Right cardiac atrium (tissue), 5 donors: ENCODE measurements at regions not wholly inside any gene's neighbourhood (a gene's known extent, or its start where the extent isn't known, plus 50 kb on each side); places are given as distances from the start of the nearest gene placed in this dataset.

Experiments
- ATAC-seq, 2 donors: fragments of 200-7000 bp; cut with Tn5 transposase; one replicate each; pipeline versions ENCODE4 v1.8.0 to v1.9.1; 2020; ENCODE audit warnings: moderate library complexity in 2 of 2, mild to moderate bottlenecking in 1 of 2
- DNase-seq, 3 donors: peaks; one replicate each; pipeline ENCODE4 v3.0.0-alpha.2; 2020
- H3K27ac ChIP-seq: one replicate; pipeline ENCODE4 v1.5.1; 2013; ENCODE audit warnings: mild to moderate bottlenecking, low read length, control low read depth, moderate library complexity
- H3K27me3 ChIP-seq: one replicate; pipeline ENCODE4 v1.6.1; 2013; ENCODE audit not compliant: control insufficient read depth, insufficient read depth
- H3K4me1 ChIP-seq: one replicate; pipeline ENCODE4 v1.6.1; 2013; ENCODE audit warnings: low read length; ENCODE audit not compliant: control insufficient read depth, insufficient read depth
- H3K4me3 ChIP-seq: one replicate; pipeline ENCODE4 v1.5.1; 2013; ENCODE audit warnings: low read length, control low read depth
- H3K9me3 ChIP-seq: one replicate; pipeline ENCODE4 v1.6.1; 2013; ENCODE audit warnings: low read length; ENCODE audit not compliant: control insufficient read depth
- WGBS: extraction: QIAGEN DNeasy Blood & Tissue Kit; methylation state at CpG from one replicate; pipeline ENCODE4 v1.1.7; 2013; 5-methylcytosine and 5-hydroxymethylcytosine counted together
- intact Hi-C, 4 donors: fragments of 100-400 bp; cut with DNase I; formaldehyde crosslinking; loops; one replicate each; pipeline versions ENCODE4 v1.11.0 to v1.14.0; 2022 to 2023
- donor health status: healthy with polysubstance abuse.
- donor health status: DM: no; HTN: yes; CAD: no.
- donor health status: DM: no; HTN: no; CAD: no.
- donor health status: DM: no; HTN: yes; CAD: no; lungs with severe emphysema.
- donor health status: DM: yes; HTN: yes; CAD: no.

DNA sequence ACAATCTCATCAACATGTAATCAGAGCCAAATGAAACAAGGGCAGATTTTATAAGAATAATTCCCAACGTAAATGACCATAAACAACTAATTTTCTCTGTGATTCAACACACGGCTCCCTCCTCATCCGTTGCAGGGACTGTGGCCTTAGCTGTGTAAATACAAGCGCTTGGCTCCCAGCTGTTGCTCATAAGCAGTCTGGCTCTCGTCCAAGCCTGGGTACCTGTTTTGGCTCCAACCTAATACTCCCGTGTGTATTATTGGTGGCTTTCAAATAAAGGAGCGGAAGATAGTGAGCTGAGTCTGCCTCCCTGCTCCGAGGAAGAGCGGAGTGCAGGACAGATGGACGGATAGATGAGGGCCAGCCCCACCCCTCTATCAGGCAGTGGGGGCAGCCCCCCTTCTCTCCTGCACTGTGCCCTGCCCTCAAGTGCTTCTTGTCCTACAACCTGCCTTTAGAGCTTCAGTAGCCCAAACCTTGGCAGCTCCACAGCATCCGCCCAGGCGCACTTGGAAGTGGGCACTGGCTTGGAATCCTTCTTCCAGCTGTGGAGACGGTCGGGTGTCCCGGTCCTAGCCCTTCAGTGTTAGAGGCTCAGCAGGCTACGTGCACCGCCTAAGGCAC lies 670.9 kb downstream of the BRD1 start:
- ATAC-seq: no peak
- Histone ChIP-seq H3K4me1 (no peaks in the 10 kb centered on the region), H3K4me3 (no peak overlapping the region), H3K27me3 (no peaks in the 10 kb centered on the region), H3K9me3 (no peaks in the 10 kb centered on the region), H3K27ac (no peak overlapping the region)
- WGBS: 62% methylated on average over 17 of the region's 17 CpGs
- intact Hi-C loops: no loop called here
- DNase-seq: no peak

DNA sequence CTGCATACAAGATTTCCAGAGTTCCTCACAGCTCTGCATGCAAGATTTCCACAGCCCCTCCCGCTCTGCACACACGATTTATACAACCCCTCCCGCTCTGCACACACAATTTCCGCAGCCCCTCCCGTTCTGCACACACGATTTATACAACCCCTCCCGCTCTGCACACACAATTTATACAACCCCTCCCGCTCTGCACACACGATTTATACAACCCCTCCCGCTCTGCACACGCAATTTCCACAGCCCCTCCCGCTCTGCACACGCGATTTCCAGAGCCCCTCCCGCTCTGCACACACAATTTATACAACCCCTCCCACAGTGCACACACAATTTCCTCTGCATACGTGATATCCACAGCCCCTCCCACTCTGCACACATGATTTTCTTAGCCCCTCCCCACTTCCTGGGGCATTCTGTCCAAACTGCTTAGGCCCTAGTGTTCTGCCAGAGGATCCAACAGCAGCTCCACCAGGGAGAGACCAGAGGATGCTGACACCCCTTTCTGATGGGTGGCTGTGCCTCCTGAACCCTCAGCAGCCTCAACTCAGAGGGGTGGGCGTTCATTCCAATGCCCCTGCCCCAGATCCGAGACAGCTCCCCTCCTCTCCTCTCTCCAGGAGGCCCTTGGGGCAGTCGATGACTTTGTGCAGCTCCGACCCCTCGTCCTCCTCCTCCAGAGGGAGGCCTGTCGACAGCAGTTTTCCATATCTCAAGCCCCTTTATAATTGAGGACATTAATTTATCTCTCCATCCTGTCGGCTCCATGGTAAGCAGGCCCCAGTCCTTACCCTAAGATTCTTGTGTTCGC lies 671.7 kb downstream of the BRD1 start:
- 50% methylated on average over 24 of the region's 24 CpGs for WGBS
- Histone ChIP-seq H3K4me3 (no peak overlapping the region), H3K27me3 (no peaks in the 10 kb centered on the region), H3K4me1 (no peaks in the 10 kb centered on the region), H3K27ac (no peak overlapping the region), H3K9me3 (no peaks in the 10 kb centered on the region)
- ATAC-seq: no peak
- intact Hi-C loops: no loop called here
- DNase-seq: no peak

DNA sequence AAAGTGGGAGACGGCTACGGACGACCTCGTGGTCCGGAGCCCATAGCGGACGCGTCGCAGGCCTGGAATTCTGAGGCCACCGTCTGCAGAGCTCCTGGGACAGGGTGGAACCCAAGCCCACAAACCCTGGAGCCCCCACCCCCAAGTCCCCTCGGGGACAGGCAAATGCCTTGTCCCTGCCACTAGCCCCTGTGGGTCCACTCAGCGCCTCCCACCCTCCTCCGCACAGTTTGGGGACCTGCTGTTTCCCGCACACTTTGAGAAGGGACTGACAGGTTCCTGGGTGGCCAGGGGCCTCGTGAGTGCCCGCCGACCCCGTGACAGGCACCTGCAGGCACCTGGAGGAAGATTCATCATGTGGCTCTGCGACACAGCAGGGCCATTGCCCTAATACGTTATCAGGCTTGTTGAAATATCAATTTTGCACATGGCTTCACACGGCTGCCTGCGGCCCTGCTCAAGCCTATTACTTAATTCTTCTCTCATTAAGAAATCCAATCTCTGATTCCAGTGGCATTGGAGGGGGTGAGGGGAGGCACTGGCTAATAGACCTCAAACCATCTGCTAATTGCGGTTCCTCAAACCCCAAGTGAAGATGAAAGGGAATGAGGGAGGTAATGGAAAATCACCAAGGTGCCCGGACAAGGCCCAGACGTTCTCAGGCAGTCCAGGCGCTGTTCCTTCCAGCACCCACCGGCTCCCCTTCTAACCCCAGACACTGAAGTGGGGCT lies 672.5 kb downstream of the BRD1 start:
- Histone ChIP-seq H3K27me3 (no peaks in the 10 kb centered on the region), H3K27ac (no peak overlapping the region), H3K4me3 (no peak overlapping the region), H3K4me1 (no peaks in the 10 kb centered on the region), H3K9me3 (no peaks in the 10 kb centered on the region)
- DNase-seq (no peak), ATAC-seq (no peak)
- intact Hi-C loops: no loop called here
- 67% methylated on average over 27 of the region's 27 CpGs for WGBS

DNA sequence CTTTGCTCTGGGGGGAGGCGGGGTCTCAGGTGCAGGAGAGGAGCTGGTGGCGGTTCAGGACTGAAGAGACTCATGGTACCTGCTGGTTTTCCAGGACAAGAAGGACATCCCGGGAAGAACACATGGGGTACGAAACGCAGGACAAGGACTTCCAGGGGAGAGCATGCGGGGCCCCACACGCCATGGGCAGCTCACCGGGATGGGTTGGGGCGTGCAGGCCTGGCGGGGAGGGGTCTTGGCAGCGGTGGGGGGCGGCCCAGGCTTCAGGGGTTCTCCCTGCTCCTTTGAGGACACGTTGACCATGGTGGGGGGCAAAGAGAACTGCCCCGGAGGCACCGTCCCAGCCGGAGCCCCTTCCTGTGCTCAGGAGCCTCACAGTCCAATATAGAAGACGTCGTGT lies 673.2 kb downstream of the BRD1 start:
- no peak overlapping the region for H3K27ac ChIP-seq
- no peaks in the 10 kb centered on the region for H3K27me3 ChIP-seq
- intact Hi-C loops: no loop called here

DNA sequence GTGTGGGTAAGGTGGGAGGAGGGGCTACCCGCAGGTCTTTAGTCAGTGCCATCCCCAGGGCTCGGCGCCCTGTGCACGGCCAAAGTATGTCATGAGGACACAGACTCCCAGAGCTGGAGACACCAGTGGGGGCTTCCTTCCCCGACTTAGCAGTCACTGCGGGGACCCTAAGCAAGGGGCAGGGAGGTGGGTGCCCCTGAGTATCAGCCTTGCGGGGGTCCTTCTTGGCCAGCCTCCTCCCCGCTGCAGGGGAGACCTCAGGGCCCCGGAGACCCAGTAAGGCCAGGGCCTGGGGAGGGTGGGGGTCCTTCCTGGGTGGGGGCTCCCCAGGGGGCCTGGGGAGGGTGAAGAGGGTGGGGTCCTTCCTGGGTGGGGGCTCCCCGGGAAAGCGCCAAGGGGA lies 673.8 kb downstream of the BRD1 start:
- intact Hi-C loops: no loop called here
- no peaks in the 10 kb centered on the region for H3K27me3 ChIP-seq
- H3K27ac ChIP-seq: no peak overlapping the region
- no peak overlapping the region for H3K4me3 ChIP-seq
- WGBS: 87% methylated on average over 11 of the region's 11 CpGs
- H3K4me1 ChIP-seq: no peaks in the 10 kb centered on the region
- ATAC-seq (no peak), DNase-seq (no peak)
- no peaks in the 10 kb centered on the region for H3K9me3 ChIP-seq

More for the DNA sequence above, 673.2 kb downstream of the BRD1 start:
- no peaks in the 10 kb centered on the region for H3K9me3 ChIP-seq
- H3K4me1 ChIP-seq: no peaks in the 10 kb centered on the region
- H3K4me3 ChIP-seq: no peak overlapping the region
- WGBS: 74% methylated on average over 18 of the region's 18 CpGs
- DNase-seq: no peak
- ATAC-seq: no peak

DNA sequence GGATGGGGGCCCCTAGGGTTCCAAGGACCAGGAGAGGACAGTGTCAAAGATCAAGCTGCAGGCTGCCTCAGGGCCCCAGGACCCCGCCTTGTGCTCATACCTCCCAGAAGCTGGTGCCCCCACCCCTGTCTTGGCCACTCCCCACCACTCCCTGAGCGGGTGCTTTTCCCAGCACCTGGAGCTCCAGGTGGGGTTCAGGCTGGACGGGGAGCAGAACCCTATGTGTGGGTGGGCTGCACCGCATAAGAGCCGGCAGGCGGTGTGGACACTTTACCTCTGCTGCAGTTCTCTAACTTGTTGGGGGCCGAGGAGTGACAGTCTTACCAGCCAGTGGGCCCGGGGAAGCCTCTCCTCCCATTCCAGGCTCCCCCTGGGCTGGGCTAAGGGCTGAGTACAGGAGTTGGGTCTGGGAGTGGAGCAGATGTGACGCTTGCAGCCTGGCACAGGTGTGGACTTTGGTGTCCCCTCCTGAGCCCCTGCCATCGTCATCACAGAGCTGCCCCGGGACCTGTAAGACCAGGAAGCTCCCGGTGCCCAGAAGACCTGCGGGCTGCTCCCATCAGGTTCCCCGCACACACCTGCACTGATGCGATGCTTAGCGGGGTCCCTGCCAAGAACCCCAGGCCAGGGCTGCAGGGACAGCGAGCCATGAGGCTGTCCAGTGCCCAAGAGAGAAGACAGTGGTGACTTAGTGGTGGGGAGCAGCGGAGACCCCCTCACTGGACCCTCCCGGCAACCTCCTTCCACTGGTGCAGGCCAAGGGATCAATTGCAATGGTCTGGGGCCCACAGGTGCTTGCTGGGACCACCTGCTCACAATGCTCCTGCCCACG lies 674.5 kb downstream of the BRD1 start:
- Histone ChIP-seq H3K4me3 (no peak overlapping the region), H3K27ac (no peak overlapping the region), H3K4me1 (no peaks in the 10 kb centered on the region), H3K27me3 (no peaks in the 10 kb centered on the region), H3K9me3 (no peaks in the 10 kb centered on the region)
- DNase-seq (no peak), ATAC-seq (no peak)
- 77% methylated on average over 20 of the region's 20 CpGs for whole genome bisulfite sequencing
- intact Hi-C loops: no loop called here

DNA sequence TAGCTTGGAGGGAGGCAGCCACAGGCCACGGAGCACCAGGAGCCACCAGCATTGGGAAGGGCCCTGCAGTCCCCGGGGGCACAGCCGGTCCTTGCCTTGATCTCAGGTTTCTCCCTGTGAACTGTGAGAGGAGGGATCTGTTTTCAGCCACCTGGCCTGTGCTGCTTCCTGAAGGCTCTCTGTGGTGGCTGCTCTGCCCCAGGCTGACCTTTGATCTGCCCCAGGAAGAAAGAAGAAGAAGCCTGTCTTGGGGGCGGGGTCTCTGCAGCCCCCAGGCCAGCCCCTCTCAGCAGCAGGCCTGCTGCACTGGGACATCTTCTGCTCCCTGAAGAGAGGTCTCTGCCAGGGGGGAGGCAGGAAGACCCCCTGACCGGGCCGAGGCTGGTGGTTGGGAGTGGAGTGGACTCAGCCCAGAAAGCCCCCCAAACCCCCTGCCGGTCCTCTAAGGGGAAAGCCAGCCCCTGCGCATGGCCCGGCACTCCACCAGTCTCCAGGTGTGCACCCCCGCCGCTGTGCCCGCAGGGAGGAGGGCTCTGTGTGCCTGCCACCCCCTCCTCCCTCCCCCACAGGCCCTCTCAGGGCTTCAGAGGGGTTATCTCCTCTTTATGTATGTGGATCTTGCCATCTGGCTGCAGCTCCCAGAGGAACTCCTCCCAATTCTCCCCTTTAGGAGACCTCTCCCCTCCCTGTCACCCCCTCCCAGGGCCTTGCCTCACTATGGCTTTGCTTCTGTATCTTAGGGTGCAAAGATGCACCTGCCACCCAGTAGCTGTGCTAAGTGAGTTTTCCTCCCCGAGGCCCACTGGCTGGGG lies 675.3 kb downstream of the BRD1 start:
- Histone ChIP-seq H3K9me3 (no peaks in the 10 kb centered on the region), H3K27me3 (no peaks in the 10 kb centered on the region), H3K4me1 (no peaks in the 10 kb centered on the region), H3K27ac (no peak overlapping the region), H3K4me3 (no peak overlapping the region)
- WGBS: 22% methylated on average over 13 of the region's 13 CpGs
- intact Hi-C loops: no loop called here
- no peak for ATAC-seq
- DNase-seq: no peak

DNA sequence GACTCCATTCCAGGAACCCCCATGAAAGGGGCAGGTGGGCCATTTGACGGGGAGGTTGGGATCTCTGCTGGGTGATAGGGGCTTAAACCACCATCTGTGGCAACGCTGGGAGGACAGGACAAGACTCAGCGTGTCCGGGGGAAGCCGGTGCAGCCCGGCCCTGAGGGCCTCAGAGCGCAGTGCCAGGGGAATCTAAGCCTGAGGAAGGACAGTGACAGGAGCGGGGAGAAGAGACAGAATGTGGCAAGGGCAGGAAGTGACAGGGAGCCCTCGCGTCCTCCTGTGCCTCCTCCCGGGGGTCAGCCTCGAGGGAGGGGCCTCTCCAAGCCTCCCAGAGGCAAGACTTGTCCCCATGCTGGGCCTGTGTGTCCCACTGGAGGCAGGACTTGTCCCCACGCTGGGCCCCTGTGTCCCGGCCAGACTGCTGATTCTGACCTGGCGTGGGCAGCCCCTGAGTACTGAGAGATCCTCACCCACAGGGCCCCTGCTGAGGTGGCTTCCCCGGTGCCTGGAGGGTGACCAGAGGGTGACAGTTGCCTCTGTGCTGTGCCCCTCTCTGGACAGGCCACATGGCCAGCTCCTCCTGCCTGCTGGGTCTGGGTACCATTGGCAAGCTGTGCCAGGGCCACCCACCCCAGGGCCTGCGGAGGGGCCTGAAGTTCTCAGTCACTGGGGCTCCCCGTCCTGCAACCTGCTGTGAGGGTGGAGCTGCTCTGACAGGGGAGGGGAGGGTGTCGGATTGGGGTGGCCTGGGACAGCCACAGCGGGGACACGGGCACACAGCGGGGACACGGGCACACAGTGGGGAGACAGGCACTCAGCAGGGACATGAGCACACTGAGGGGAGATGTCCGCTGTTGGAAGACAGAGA lies 676.2 kb downstream of the BRD1 start:
- Histone ChIP-seq H3K9me3 (no peaks in the 10 kb centered on the region), H3K27me3 (no peaks in the 10 kb centered on the region), H3K27ac (no peak overlapping the region), H3K4me3 (no peak overlapping the region), H3K4me1 (no peaks in the 10 kb centered on the region)
- ATAC-seq (no peak), DNase-seq (no peak)
- 52% methylated on average over 24 of the region's 24 CpGs for WGBS
- intact Hi-C loops: no loop called here

DNA sequence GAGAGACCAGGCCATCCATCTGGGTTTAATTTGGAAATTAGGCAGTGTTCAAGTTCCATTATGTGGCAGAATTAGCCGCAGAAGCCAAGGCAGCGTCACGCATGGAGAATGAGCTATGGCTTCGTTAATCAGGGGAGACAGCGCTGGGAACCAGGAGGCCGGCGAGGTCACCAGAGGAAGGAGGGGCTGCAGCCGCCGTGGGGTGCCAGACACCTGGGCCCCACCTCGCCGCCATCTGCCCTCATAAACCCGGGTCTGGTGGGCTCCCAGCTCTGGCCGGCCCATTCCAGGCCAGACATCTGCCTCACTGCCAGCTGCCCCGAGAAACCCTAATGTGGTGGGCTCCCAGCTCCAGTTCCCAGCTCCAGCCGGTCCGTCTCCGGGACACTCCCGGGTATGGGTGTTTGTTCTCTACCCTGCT lies 676.9 kb downstream of the BRD1 start:
- Histone ChIP-seq H3K27me3 (no peaks in the 10 kb centered on the region), H3K27ac (no peak overlapping the region), H3K4me1 (no peaks in the 10 kb centered on the region), H3K4me3 (no peak overlapping the region), H3K9me3 (no peaks in the 10 kb centered on the region)
- 77% methylated on average over 18 of the region's 18 CpGs for WGBS
- intact Hi-C loops: no loop called here
- no peak for DNase-seq
- ATAC-seq: no peak
